SK-N-SH treated with all-trans-retinoic acid at 6 μM for 48 hours (cell line): ENCODE measurements at regions not wholly inside any gene's neighbourhood (a gene's known extent, or its start where the extent isn't known, plus 50 kb on each side); places are given as distances from the start of the nearest gene placed in this dataset.

Source experiments
- ARNTL ChIP-seq: fragments of 450-650 bp; formaldehyde crosslinking; IDR thresholded peaks from 2 replicates; pipeline ENCODE4 v1.5.0; 2020; ENCODE audit warnings: low read depth, mild to moderate bottlenecking, moderate library complexity, borderline replicate concordance
- BACH2 ChIP-seq: fragments of 250-450 bp; sonication (Bioruptor Pico); IDR thresholded peaks from 2 replicates; pipeline ENCODE4 v1.9.0; 2021; ENCODE audit warnings: mild to moderate bottlenecking, borderline replicate concordance
- CREB5 ChIP-seq: fragments of 250-450 bp; sonication (Bioruptor Pico); IDR thresholded peaks from 2 replicates; pipeline ENCODE4 v1.5.1; 2020; ENCODE audit warnings: low read depth, mild to moderate bottlenecking, moderate library complexity
- CSRNP3 ChIP-seq: fragments of 250-450 bp; sonication (Bioruptor Pico); IDR thresholded peaks from 2 replicates; pipeline ENCODE4 v1.5.1; 2021; ENCODE audit warnings: mild to moderate bottlenecking, moderate library complexity
- ISL1 ChIP-seq: fragments of 250-450 bp; sonication (Bioruptor Pico); IDR thresholded peaks from 2 replicates; pipeline ENCODE4 v2.1.2; 2022; ENCODE audit warnings: mild to moderate bottlenecking, moderate library complexity
- PATZ1 ChIP-seq: fragments of 250-450 bp; sonication (Bioruptor Pico); IDR thresholded peaks from 2 replicates; pipeline ENCODE4 v1.8.0; 2020; ENCODE audit warnings: mild to moderate bottlenecking, moderate library complexity, borderline replicate concordance
- TCF4 ChIP-seq: fragments of 250-450 bp; sonication (Bioruptor Pico); IDR thresholded peaks from 2 replicates; pipeline ENCODE4 v1.8.0; 2021; ENCODE audit warnings: mild to moderate bottlenecking, moderate library complexity, borderline replicate concordance
- TOX ChIP-seq: fragments of 250-450 bp; sonication (Bioruptor Pico); IDR thresholded peaks from 2 replicates; pipeline ENCODE4 v1.8.0; 2021; ENCODE audit warnings: mild to moderate bottlenecking, moderate library complexity, borderline replicate concordance
- ZC3H10 ChIP-seq: fragments of 250-450 bp; sonication (Bioruptor Pico); IDR thresholded peaks from 2 replicates; pipeline ENCODE4 v1.5.1; 2021; ENCODE audit warnings: mild to moderate bottlenecking, moderate library complexity
- ZFP3 ChIP-seq: fragments of 250-450 bp; sonication (Bioruptor Pico); IDR thresholded peaks from 2 replicates; pipeline ENCODE4 v1.5.0; 2020; ENCODE audit warnings: mild to moderate bottlenecking, moderate library complexity
- ZFP30 ChIP-seq: fragments of 450-650 bp; formaldehyde crosslinking; IDR thresholded peaks from 2 replicates; pipeline ENCODE4 v1.5.0; 2022; ENCODE audit warnings: mild to moderate bottlenecking, moderate library complexity

- TF ChIP-seq ZFP30 (CRISPR knock-in tag) (no peak), CREB5 (CRISPR knock-in tag) (no peak), TOX (CRISPR knock-in tag) (no peak), TCF4 (CRISPR knock-in tag) (no peak), ZFP3 (CRISPR knock-in tag) (no peak), PATZ1 (CRISPR knock-in tag) (no peak), ARNTL (no peak), BACH2 (CRISPR knock-in tag) (no peak), ISL1 (no peak), CSRNP3 (CRISPR knock-in tag) (no peak), ZC3H10 (CRISPR knock-in tag) (no peak)
Observed at GRCh38 chr2:221085936-221086335, 486.2 kb downstream of the EPHA4 start.
